HS-5 (cell line): ENCODE measurements at regions not wholly inside any gene's neighbourhood (a gene's known extent, or its start where the extent isn't known, plus 50 kb on each side); places are given as distances from the start of the nearest gene placed in this dataset.

Experiments used
- DNase-seq: peaks from one replicate; pipeline ENCODE4 v3.0.0-alpha.2; 2012; ENCODE audit warnings: low read depth

DNA sequence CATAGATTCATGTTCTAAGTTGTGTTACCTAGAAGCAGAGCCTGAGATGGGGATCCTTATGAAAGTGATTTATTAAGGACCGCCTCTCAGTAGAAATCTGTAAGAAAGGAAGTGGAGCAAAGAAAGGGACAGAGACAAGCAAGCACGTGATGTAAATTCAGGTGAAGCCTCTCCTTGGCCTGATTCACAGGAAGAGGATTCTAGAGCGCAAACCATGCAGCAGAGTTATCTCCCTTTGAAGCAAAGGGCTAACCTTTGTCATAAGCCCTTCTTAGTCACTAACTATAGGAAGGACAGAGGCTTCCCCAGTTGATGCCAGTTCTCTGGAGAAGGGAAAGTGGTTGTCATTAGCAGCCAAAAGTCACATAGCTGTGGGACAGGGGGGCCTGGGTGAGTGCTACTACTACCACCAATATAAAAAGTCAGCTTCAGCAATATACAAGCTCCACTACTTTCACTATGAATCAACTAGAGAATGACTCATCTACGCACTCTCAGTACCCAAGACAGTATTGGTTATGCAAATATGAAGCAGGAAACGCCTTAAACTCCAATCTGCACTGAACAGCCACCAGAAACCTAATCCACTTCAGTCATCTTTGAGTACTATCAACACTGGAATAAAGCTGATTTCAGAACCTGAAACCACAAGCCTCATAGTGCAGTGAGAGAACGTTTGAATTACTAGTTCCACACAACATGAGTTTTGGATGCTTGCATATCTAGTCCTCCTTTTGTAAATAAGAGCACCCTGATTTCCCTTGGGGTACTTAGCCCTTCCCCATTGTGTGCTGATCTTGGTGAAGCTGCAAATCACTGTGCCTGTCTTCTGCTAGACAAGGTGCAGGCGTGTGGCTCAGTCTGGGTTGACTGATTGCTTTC lies 162.7 kb downstream of the ZNF608 start:
- peak; percentile 49 for DNase-seq

DNA sequence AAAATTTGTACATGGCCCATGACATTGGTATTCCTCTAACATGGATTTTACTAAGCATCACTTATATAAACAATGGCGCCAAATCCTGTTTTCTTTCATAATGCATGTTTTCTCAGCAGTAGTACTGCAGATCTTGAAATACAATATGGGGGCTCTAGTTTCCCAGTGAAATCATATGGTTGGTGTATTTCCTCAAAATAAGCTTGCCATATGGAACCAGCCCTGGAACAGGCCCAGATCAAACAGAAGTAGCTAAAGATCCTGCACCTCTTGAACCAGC lies 163.9 kb downstream of the ZNF608 start:
- no peak for DNase-seq

DNA sequence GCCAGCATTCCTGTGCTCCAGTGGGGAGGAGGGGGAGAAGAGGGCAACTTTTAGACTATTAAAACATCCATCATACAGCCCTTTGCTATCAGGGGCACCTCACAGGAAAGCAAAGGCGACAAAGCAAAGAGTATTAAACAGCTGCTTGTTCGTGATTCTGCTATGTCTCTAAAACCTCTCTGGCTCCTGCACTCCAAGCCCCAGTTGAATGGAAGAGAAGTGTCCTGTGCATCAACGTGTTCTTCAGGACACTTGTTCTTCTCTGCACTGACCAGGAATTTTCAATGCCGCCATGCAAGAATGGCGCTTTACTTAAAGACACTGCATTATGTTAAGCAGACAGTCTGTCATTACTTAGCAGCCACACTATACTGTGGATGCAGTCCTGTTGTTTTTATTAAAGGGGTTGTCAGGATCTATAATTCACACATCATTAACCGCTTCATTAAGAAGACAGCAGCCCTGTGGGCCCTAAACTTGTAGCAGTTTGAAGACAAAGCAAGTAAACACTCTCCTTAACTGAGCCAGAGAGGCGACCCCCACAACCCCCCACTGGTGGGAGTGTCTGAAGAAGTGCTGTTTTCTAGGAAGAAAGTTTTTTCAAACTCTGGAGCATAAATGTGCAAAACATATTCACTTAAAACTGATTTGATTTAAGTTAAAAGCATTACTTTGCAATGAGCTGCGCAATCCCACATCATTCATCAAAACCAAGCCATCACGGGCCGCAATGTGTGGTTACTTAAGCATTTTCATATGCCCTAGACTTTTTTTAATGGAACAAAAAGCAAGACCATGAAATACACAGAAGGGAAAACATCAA lies 164.5 kb downstream of the ZNF608 start:
- no peak for DNase-seq

DNA sequence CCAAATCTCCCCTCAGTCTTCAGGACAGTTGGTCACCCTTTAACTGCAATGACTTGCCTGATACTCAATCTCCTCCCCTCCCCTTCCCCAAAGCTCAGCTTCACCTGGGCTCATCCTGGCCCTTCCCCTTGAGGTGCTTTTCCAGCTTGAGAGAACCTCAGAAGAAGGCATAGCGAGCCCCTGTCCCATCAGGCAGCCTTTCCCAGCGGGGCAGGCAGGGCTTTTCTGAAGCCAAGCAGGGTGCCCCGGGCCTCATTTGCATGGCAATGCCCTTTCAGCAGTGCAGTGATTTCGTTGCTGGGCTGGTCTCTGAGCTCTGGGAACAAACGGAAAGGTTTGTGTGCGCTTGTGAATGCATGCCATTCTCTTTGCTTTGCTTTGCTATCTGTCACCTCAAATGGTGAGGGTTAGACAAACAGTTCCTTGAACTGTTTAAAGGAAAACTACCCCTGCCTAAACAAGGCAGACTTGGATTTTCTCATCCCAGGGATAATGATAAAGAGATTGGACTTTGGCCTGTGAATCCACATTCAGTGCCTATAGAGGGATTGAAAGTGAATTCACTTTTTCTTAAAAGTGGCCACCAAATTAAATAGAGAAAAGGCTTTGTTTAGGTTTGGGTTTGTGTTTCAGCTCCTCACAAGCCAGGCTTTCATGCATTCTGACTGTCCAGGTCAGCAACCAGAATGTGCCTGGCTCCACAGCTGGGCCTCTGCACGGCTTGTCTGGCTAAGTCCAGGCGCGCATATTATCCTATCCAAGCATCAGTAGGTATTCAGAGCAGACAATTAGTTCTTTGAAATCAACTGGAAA lies 165.3 kb downstream of the ZNF608 start:
- no peak for DNase-seq

DNA sequence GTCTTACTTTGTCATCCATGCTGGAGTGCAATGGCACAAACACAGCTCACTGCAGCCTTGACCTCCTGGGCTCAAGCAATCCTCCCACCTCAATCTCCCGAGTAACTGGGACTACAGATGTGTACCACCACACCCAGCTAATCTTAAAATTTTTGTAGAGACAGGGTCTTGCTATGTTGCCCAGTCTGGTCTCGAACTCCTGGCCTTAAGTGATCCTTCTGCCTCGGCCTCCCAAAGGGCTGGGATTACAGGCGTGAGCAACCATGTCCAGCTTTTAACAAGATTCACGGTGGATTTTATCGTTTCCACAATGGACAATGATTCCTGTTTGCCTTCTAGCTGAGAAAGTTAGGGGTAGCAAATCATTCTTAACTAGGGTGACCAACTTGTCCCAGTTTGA lies 165.9 kb downstream of the ZNF608 start:
- no peak for DNase-seq

DNA sequence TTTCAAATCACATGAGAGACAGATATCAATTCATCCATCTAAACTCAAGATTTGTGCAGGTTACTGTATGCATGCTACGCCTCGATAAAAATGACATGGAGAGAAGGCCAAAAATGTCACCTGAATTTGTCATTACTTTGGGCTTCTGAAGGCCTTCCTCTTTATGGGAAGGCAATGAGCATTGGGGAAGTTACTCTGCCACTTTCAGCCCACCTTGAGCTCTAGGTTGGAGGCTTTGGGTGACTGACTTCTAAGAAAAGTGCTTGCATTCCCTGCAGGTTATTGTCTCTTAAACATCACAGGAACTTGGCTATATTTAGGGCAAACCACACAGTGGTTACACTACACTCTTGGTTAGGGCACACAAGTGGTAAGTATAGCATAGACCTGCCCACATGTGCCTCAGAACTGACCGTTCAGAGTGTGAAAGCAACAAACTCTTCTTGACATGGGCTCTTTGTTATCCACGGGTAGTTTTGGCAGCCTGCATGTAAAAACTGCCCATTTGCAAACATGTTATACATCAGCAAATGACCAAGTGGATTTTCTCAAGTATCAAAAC lies 169.5 kb downstream of the ZNF608 start:
- DNase-seq = no peak

DNA sequence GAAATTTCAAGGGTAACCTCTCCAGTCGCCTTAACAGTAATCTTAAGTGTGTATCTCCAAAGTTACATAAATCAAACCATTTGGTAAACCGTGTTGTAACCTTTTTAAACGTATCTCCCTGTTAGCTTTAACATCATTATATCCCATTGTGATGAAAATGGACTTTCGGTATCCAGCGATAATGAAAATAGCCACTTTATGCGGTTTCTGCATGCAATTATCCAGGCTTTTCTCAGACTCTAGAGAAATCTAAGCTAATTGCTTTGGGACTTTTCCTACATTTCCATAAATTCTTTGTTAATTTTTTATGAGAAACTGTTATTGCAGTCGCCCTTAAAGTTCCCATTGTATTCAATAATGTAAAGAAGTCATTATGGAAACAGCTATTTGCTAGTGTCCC lies 170.7 kb downstream of the ZNF608 start:
- DNase-seq = no peak

DNA sequence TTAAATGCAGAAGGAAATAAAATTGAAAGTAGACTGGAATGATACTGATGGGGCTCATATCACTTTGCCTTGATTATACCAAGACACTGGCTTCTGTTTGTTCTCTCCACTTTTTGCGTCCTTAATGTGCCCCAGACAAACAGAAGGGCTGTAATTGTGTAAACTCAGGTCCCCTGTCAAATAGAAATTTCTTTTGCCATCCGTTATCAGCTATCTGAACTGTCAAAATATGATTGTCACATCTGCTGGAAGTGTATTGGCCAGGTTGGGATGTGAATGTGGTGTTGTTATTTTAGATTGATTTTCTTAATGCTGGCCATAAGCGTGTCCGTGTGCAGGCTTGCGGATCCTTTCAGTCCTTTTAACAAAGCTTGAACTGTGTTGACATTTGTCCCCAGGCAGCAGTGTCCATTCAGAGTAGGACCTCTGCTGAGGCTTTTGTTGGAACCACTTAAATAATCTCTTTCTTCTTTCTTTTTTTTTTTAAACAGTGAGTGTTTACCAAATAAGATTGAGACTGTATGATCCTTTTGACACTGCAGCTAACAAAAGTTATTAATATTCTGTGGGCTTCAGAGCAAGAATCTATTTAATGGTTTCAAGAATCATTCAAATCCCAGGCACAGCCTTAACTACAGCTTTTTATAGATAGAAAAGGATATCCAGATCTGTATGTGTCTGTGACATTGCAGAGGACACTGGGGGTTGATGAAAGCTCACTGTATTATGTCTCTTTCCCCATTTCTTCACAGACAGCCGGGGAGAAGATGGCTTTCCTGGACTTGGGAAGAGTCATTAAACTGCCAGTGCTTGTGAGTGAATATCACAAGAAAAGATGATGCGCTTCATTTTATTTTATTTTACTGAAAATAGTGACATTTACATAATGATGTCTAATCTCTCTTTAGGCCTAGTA lies 171.7 kb downstream of the ZNF608 start:
- no peak for DNase-seq

DNA sequence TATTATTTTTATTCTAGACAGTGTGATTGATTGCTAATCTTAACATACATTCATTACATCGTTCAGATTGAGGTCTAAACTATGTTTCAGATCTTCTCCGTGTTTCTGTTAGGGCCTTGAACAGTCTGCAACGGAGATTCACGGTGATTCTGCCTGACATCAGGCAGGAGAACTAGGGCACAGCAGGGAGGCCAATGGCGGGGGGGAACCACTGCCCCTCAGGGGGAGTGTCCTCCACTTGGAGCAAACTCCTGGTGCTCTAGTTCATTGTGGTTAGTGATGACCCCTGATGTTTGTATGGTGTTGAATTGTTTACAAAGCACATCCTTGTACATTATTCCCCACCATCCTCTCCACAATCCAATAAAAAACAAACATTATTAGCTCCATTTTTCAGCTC lies 173.5 kb downstream of the ZNF608 start:
- DNase-seq = no peak

DNA sequence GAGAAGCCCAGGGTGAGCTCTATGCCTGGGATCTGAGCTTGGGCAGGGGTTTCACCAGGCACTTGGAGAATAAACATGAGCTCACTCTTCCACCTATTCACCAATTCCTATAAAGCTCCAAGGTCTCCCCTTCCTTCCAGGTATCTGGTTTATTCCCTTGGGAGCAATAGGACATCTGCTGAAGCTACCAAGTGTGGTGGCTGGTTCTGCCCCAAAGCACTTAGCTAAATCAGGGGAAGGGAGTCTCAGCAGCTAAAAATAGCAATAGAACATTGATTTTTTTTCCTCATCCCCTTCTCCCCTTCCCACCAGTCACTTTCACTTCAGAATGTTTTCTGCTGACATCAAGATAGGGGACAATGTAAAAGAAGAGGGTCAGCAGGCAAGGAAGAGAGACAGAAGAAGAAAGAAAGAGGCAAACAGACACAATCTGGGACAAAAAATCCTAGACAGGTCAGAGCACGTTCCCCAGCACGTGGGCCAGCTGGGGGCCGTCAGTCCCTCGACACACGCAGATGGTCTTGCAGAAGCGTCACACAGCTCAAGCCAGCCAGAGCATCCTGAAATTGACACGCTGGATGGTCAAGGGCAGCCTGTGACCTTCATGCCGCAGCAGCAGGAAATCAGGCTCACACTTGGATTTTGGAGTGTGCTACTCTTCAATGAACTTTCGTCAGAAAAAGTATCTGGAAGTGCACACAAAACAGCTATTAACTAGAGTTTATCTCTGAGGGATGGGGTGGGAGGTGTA lies 176.0 kb downstream of the ZNF608 start:
- no peak for DNase-seq

DNA sequence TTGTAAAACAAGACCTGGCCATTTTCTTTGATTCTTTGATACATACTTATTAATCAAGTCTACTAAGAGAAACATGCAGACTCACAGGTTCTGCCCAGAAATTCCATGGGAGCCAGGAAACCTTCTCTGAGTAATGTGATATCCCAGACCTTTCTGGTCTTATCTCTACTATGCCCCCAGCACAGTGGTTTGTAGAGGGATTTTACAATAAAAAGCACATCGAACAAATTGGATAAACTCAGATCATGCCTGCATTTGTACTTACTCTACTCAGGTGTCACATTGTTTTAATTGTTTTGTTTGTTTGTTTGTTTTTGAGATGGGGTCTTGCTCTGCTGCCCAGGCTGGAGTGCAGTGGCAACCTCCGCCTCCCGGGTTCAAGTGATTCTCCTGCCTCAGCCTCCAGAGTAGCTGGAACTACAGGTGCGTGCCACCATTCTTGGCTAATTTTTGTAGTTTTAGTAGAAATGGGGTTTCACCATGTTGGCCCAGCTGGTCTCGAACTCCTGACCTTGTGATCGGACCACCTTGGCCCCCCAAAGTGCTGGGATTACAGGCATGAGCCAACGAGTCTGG lies 179.5 kb downstream of the ZNF608 start:
- DNase-seq = no peak

DNA sequence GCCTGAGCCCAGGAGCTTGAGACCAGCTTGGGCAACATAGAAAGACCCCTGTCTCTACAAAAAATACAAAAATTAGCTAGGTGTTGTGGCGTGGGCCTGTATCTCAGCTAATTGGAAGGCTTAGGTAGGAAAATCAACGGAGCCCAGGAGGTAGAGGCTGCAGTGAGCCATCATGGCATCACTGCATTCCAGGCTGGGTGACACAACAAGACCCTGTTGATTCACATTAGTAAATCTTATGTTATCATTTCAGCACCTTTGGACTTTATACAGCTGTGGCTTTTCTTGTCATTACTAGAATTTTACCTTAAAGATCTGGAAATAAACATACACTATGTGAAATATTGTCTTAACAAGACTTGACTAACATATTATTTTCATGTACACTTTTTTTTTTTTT lies 185.0 kb downstream of the ZNF608 start:
- no peak for DNase-seq

DNA sequence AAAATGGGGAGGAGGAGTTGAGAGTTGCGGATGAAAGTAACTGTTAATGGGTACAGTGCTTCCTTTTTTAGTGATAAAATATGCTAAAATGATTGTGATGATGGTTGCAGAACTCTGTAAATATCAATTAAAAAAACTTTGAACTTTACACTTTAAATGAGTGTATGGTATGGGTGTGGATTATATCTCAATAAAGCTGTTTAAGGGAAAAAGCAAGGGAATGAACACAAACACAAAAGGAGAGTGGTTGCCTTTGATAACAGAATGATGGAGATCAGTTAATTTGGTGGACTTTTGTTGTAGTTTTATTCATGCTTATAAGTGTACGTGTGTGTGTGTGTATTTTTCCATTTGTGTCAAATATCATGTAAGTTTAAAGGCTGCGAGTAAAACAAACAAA lies 186.1 kb downstream of the ZNF608 start:
- no peak for DNase-seq

DNA sequence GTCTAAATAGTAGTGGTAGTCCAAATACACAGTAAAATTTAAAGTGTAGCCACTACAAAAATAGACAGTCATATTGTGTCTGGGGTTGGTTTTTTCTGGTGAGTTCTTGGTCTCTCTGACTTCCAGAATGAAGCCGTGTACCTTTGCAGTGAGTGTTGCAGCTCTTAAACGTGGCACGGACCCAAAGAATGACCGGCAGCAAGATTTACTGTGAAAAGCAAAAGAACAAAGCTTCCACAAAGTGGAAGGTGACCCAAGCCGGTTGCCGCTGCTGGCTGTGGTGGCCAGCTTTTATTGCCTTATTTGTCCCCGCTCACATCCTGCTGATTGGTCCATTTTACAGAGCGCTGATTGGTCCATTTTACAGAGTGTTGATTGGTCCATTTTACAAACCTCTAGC lies 188.7 kb downstream of the ZNF608 start:
- DNase-seq = no peak

DNA sequence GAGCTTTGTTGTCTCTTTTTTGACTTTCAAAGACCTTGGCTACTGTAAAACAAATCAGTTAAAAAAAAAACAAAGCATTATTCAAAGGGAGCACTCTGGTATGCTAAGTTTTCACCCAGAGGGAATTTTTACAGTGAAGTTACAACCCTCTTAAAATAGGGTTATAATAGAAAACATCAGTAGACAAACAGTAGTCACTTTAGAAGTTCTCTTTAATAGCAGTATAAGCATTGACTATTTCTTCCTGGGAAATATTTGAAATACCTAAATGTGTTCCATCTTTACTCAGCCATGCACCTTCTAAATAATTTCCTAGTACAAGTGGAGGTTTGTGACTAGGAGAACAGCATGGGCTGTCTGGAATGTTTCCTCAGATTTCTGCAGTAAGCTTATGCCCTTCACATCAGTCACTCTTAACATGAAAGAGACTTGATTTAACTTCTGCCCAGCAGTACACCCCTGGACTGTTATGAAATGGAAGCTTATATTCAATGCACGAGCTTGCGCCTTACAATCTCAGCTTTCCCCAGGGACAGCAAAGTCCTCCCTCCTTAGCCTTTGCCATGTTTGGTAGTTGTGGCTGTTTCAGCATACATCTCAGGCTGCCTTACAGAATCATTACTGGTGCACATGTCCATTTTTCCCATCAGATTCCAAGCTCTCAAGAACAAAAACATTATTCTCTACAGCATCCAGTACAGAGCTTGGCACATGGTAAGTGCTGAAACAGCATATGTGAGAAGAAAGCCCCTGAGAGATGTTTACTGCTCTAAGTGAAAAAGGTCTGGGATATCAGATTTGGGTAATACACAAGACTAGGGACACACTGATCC lies 191.5 kb downstream of the ZNF608 start:
- no peak for DNase-seq

DNA sequence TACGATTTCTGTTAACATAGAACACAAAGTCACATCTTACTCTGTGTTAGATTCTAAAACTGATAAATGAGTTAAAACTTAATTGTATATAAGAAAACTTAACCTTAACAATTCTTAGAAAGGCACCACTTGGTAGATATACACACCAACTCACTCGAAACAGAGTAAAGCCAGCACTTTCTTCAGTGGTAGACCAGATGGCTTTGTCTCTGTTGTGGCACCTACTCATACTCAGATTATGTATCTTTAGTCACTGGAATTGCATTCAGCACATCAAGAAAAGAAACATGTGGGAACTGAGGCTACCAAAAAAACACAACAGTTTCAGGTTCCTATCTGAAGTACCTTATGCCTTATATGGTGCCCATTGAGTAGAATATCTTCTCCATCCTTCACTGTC lies 192.5 kb downstream of the ZNF608 start:
- no peak for DNase-seq

DNA sequence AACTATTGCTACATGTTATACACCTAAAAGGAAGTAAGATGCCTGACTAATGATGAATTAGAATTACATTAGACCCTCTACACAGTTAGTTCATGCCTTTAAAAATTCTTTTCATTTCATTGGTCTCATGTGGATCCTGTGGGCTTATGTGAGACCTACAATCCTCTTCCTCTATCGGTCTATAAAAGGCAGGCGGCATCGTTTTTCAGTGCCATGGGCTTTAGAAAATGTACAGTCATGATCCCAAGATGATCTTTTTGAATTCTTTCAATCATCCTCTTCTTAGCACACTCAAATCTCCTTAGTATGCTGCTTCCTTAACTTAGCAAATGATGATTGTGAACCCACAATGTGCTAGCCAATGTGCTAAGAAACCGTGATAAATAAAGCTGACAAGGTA lies 193.9 kb downstream of the ZNF608 start:
- DNase-seq = no peak

DNA sequence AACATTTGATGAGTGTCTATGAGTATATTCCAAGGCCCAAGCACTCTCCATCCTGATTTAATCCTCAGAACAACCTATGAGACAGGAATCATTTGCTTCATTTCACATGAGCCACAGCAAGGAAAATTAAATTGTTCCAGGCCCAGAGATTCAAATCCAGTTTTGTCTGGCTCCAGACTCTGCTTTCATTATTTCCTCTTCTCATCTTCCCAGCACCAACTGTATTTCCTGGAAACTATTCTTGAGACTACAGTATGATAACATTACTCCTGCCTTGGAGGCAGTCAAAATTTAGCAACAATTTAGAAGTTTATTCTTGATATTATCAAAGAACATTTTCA lies 194.5 kb downstream of the ZNF608 start:
- no peak for DNase-seq

DNA sequence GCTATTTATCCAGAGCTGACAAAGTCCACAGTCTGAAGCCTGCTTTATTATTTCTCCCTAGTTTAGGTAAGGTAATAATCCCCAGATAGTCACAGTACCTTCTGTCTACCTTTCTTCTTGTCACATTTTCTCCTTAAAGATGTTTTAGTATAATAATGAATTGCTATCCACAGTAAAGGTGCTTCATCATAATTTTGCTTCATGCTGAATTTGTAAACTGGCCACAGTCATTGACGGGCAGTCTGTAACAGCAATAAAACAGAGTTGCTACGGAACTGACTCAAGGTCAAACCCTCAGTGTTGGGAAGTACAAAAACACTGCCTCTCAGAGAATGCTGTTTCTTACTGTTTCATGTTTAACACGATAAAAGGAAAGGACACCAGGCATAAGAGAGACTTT lies 195.7 kb downstream of the ZNF608 start:
- no peak for DNase-seq
